MM.1S (cell line): ENCODE measurements at regions not wholly inside any gene's neighbourhood (a gene's known extent, or its start where the extent isn't known, plus 50 kb on each side); places are given as distances from the start of the nearest gene placed in this dataset.

Source experiments
- DNase-seq: peaks from one replicate; pipeline ENCODE4 v3.0.0-alpha.2; 2015
- H2AFZ ChIP-seq: fragments of 300-600 bp; sonication (generic); 2 replicates; pipeline ENCODE4 v1.6.0; 2016; ENCODE audit warnings: antibody characterized with exemption, low read length
- H3F3A ChIP-seq: fragments of 300-600 bp; sonication (generic); 2 replicates; pipeline ENCODE4 v1.6.1; 2016; ENCODE audit warnings: mild to moderate bottlenecking, antibody characterized with exemption, low read length, moderate library complexity, mixed read lengths; ENCODE audit not compliant: insufficient read depth
- H3K27ac ChIP-seq: fragments of 300-600 bp; sonication (generic); 2 replicates; pipeline ENCODE4 v1.5.1; 2016; ENCODE audit warnings: mild to moderate bottlenecking, low read length
- H3K27me3 ChIP-seq: fragments of 300-600 bp; sonication (generic); replicated peaks from 2 replicates; pipeline ENCODE4 v1.6.0; 2016; ENCODE audit warnings: low read length; ENCODE audit not compliant: insufficient read depth
- H3K36me3 ChIP-seq: fragments of 300-600 bp; sonication (generic); replicated peaks from 2 replicates; pipeline ENCODE4 v1.6.1; 2016; ENCODE audit warnings: mild to moderate bottlenecking, low read length, mixed read lengths; ENCODE audit not compliant: insufficient read depth
- H3K4me1 ChIP-seq: fragments of 300-600 bp; sonication (generic); 2 replicates; pipeline ENCODE4 v1.6.1; 2016; ENCODE audit warnings: low read length, mixed read lengths
- H3K4me2 ChIP-seq: fragments of 300-600 bp; sonication (generic); 2 replicates; pipeline ENCODE4 v1.6.0; 2016; ENCODE audit warnings: low read depth, low read length
- H3K4me3 ChIP-seq: fragments of 300-600 bp; sonication (generic); 2 replicates; pipeline ENCODE4 v1.5.1; 2016; ENCODE audit warnings: low read length, mixed read lengths
- H3K79me2 ChIP-seq: fragments of 300-600 bp; sonication (generic); 2 replicates; pipeline ENCODE4 v1.6.1; 2016; ENCODE audit warnings: mixed run types, low read length, mixed read lengths
- H3K9ac ChIP-seq: fragments of 300-600 bp; sonication (generic); 2 replicates; pipeline ENCODE4 v1.6.1; 2016; ENCODE audit warnings: low read length, mixed read lengths
- H3K9me2 ChIP-seq: fragments of 300-600 bp; sonication (generic); replicated peaks from 2 replicates; pipeline ENCODE4 v1.6.1; 2016; ENCODE audit warnings: mild to moderate bottlenecking, low read length, mixed read lengths; ENCODE audit not compliant: insufficient read depth
- H3K9me3 ChIP-seq: fragments of 300-600 bp; sonication (generic); replicated peaks from 2 replicates; pipeline ENCODE4 v1.6.1; 2016; ENCODE audit warnings: mild to moderate bottlenecking, low read length, mixed read lengths; ENCODE audit not compliant: insufficient read depth
- H4K20me1 ChIP-seq: fragments of 300-600 bp; sonication (generic); 2 replicates; pipeline ENCODE4 v1.6.1; 2016; ENCODE audit warnings: mild to moderate bottlenecking, low read length, moderate library complexity, mixed read lengths; ENCODE audit not compliant: insufficient read depth
- EZH2 ChIP-seq: fragments of 300-600 bp; sonication (generic); optimal IDR thresholded peaks from 2 replicates; pipeline ENCODE3; 2017; ENCODE audit warnings: low read depth, mild to moderate bottlenecking, antibody characterized with exemption, low read length, mixed read lengths
- EZH2phosphoT487 ChIP-seq: fragments of 300-600 bp; sonication (generic); IDR thresholded peaks from 2 replicates; pipeline ENCODE4 v1.6.1; 2018; ENCODE audit warnings: antibody characterized with exemption, low read length
- TF ChIP-seq, protein P1 (sequence below): fragments of 300-600 bp; sonication (generic); IDR thresholded peaks from 2 replicates; pipeline ENCODE4 v1.5.1; 2016; ENCODE audit warnings: antibody characterized with exemption, low read length, mixed read lengths

DNA sequence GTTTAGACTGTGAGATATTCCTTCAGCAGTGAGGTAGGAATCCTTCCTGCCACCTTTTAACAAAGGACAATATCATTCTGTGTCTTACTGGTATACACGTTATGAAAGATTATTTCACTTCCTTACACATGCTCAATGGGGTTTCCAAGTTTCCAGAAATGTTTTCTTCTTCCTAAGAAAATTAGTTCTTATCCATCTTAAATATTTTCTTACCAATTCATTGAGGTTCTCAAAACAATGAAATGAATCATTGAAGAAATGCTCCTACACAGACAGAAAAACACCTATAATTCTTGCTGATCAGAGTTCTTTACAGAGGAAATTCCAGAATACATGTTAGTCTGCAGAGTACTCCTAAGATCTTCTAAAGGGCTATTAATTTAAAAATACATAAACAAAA is 51.4 kb upstream of the SEC61G start:
- H3K4me2 ChIP-seq = no peak overlapping the region
- no peaks in the 10 kb centered on the region for H3K79me2 ChIP-seq
- no peaks in the 10 kb centered on the region for H4K20me1 ChIP-seq
- no peak for TF ChIP-seq EZH2phosphoT487
- H3K27me3 ChIP-seq = no peaks in the 10 kb centered on the region
- H3K4me1 ChIP-seq = no peaks in the 10 kb centered on the region
- no peak overlapping the region for H3K27ac ChIP-seq
- no peaks in the 10 kb centered on the region for H3K36me3 ChIP-seq
- H3K9me2 ChIP-seq = no peaks in the 10 kb centered on the region
- no peaks in the 10 kb centered on the region for H3F3A ChIP-seq
- H3K9ac ChIP-seq = no peak overlapping the region
- no peaks in the 10 kb centered on the region for H3K9me3 ChIP-seq
- no peak overlapping the region for H3K4me3 ChIP-seq
- H2AFZ ChIP-seq = no peak overlapping the region
- no peak for DNase-seq

DNA sequence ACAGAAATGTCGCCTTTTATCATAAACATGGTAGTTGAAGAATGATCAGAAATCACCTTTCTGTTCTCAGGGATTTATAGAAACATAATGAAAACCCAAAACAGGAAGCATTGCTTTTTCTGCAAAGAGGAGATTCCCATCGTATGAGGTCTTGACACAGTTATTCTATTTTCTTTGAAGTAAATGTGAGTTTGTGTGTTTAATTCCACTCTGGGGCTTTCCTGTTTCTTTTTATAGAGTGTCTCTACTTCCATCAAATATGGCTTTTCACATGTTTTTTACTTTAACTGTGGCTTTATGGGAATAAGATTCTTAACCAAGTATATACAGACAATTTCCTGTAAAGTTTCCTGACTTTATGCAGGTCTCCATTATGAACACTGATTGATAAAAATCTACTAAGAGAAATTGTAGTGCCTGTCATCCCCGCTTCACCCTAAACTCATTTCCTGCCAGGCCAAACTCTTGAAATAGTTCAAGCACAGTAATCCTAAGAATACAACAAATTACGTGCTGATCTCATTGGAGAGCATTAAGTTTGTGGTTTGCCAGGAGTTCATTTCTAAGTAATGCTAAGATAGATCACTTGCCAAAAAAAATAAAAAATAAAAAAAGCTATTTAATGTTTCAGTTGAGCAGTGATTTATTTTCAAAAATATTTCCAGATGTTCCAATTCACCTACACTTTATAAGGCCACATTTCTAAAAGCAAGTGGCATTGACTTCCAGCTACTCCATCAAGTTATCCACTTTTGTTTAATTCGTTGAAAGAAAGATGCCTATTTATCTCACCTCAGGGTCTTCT is 52.2 kb upstream of the SEC61G start:
- Histone ChIP-seq H2AFZ (no peak overlapping the region), H4K20me1 (no peaks in the 10 kb centered on the region), H3K79me2 (no peaks in the 10 kb centered on the region), H3K36me3 (no peaks in the 10 kb centered on the region), H3K9me3 (no peaks in the 10 kb centered on the region), H3K4me1 (no peaks in the 10 kb centered on the region), H3K27me3 (no peaks in the 10 kb centered on the region), H3K4me3 (no peak overlapping the region), H3K27ac (no peak overlapping the region), H3K4me2 (no peak overlapping the region), H3K9me2 (no peaks in the 10 kb centered on the region), H3F3A (no peaks in the 10 kb centered on the region), H3K9ac (no peak overlapping the region)
- no peak for DNase-seq
- TF ChIP-seq EZH2phosphoT487 (no peak), EZH2 (no peak)
- TF ChIP-seq, protein P1, sequence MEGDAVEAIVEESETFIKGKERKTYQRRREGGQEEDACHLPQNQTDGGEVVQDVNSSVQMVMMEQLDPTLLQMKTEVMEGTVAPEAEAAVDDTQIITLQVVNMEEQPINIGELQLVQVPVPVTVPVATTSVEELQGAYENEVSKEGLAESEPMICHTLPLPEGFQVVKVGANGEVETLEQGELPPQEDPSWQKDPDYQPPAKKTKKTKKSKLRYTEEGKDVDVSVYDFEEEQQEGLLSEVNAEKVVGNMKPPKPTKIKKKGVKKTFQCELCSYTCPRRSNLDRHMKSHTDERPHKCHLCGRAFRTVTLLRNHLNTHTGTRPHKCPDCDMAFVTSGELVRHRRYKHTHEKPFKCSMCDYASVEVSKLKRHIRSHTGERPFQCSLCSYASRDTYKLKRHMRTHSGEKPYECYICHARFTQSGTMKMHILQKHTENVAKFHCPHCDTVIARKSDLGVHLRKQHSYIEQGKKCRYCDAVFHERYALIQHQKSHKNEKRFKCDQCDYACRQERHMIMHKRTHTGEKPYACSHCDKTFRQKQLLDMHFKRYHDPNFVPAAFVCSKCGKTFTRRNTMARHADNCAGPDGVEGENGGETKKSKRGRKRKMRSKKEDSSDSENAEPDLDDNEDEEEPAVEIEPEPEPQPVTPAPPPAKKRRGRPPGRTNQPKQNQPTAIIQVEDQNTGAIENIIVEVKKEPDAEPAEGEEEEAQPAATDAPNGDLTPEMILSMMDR = no peak

DNA sequence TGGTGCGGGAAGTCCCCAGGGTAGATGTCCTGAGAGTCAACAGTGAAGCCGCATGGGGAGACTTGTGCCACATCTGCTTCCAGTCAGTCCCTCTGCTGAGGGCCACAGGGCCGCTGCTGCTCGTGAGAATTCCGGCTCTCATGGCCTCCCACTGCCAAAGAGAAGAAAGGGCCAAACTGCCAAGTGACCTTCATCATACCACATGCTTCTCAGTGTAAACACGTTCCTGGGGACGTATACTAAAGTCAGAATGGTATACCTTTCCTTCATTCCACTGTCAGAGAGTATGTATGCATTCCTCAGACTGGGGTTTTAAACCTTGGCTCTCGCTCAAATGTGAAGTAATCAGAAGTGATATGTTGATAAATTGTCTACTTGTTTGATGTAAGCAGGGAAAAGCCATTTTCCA is 52.8 kb upstream of the SEC61G start:
- H3K4me3 ChIP-seq = no peak overlapping the region
- DNase-seq = no peak
- no peaks in the 10 kb centered on the region for H3K9me3 ChIP-seq
- no peaks in the 10 kb centered on the region for H3K36me3 ChIP-seq
- no peaks in the 10 kb centered on the region for H3K9me2 ChIP-seq
- H3K27me3 ChIP-seq = no peaks in the 10 kb centered on the region
- TF ChIP-seq EZH2phosphoT487 = no peak
- no peak for TF ChIP-seq EZH2
- TF ChIP-seq, protein P1 = no peak
- no peaks in the 10 kb centered on the region for H3F3A ChIP-seq
- H4K20me1 ChIP-seq = no peaks in the 10 kb centered on the region
- H3K4me1 ChIP-seq = no peaks in the 10 kb centered on the region
- no peak overlapping the region for H3K4me2 ChIP-seq
- no peak overlapping the region for H3K9ac ChIP-seq
- H2AFZ ChIP-seq = no peak overlapping the region
- no peaks in the 10 kb centered on the region for H3K79me2 ChIP-seq
- H3K27ac ChIP-seq = no peak overlapping the region

DNA sequence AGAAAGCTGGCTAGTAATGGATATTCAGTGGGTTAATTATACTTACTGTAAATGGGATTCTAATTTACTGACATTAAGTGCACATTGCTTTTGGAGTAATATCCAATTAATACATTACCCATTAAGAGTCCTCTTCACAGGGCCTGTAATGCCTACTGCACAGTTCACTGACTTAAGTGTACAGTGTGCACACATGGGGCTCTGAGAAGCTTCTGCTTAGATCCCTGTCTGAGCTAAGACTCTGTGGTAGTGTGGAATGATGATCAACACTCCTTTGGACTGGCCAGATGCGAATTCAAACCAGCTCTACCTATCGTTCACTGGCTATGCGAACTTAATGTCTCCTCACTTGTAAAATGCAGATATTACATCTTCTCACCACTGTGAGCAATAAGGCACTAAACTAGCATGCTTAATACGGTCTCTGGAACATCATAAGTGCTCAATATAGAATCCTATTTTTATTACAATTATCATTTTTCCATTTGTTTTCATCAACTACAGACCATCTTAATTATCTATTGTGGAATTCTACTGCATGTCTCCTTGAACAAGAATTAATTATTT is 53.8 kb upstream of the SEC61G start:
- Histone ChIP-seq H3K9me3 (no peaks in the 10 kb centered on the region), H3F3A (no peaks in the 10 kb centered on the region), H3K36me3 (no peaks in the 10 kb centered on the region), H2AFZ (no peak overlapping the region), H3K4me2 (no peak overlapping the region), H3K9me2 (no peaks in the 10 kb centered on the region), H3K4me1 (no peaks in the 10 kb centered on the region), H3K27ac (no peak overlapping the region), H3K79me2 (no peaks in the 10 kb centered on the region), H3K27me3 (no peaks in the 10 kb centered on the region), H4K20me1 (no peaks in the 10 kb centered on the region), H3K9ac (no peak overlapping the region), H3K4me3 (no peak overlapping the region)
- TF ChIP-seq, protein P1 = no peak
- TF ChIP-seq EZH2 (no peak), EZH2phosphoT487 (no peak)
- no peak for DNase-seq
